ENCODE measurements at regions not wholly inside any gene's neighbourhood (a gene's known extent, or its start where the extent isn't known, plus 50 kb on each side); places are given as distances from the start of the nearest gene placed in this dataset.

DNA sequence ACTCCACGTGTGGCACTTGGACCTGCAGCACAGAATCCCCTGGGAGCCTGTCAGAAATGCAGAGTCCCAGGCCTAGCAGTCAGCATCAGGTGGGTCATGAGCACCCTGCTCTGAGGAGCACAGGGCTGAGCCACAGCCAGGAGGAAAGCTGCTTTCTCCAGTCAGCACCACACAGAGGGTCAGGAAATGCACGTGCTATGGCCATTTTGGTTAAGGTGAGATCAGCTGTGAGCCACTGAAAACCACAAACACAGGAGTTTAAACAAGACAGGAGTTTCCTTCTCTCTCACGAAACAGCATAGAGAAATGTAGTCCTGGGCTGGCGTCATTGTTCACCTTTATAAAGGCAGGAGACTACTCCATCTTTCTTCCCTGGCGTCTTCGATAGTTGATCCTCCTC lies 204.5 kb upstream of the SFSWAP start:
- TF ChIP-seq, protein P1, sequence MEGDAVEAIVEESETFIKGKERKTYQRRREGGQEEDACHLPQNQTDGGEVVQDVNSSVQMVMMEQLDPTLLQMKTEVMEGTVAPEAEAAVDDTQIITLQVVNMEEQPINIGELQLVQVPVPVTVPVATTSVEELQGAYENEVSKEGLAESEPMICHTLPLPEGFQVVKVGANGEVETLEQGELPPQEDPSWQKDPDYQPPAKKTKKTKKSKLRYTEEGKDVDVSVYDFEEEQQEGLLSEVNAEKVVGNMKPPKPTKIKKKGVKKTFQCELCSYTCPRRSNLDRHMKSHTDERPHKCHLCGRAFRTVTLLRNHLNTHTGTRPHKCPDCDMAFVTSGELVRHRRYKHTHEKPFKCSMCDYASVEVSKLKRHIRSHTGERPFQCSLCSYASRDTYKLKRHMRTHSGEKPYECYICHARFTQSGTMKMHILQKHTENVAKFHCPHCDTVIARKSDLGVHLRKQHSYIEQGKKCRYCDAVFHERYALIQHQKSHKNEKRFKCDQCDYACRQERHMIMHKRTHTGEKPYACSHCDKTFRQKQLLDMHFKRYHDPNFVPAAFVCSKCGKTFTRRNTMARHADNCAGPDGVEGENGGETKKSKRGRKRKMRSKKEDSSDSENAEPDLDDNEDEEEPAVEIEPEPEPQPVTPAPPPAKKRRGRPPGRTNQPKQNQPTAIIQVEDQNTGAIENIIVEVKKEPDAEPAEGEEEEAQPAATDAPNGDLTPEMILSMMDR (conservative IDR thresholded peaks at IDR 0.05; ENCODE audit: low read depth, low read length), result no peak
- no peak for TF ChIP-seq EZH2 (IDR thresholded peaks at IDR 0.05; ENCODE audit: borderline replicate concordance, low read depth, low read length, poor library complexity, severe bottlenecking)
